ENCODE measurements at regions not wholly inside any gene's neighbourhood (a gene's known extent, or its start where the extent isn't known, plus 50 kb on each side); places are given as distances from the start of the nearest gene placed in this dataset.
"Not testable (repeated sequence)": the region's sequence is repeated elsewhere in the genome, so short reads cannot be mapped to it uniquely, and the experiment has no call there.

DNA sequence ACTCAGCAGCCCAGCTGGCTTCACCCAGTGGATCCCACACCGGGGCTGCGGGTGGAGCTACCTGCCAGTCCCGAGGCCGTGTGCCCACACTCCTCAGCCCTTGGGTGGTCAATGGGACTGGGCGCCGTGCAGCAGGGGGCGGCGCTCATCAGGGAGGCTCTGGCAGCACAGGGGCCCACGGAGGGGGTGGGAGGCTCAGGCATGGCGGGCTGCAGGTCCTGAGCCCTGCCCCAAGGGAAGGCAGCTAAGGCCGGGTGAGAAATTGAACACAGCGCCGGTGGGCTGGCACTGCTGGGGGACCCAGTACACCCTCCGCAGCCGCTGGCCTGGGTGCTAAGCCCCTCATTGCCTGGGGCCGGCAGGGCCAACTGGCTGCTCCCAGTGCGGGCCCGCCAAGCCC, 1017.1 kb upstream of the FLRT2 start:
- DNase-seq: not testable (repeated sequence)

DNA sequence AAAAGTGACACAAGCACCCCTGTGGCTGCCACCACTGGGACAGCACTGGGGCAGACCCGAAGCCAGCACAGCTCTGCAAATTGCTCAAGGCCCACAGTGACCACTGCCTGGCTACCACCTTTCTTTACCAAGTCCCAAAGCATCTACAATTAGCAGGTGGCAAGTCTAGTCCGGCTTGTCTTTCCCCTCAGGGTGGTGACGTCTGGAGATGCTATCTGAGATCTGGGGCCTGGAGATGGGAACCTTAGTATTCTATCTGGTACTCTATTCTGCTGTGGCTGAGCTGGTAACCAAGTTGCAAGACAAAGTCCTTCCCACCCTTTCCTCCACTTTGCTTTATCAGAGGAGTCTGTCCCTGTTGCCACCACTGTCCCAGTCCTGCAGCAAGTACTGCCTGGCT, 1010.1 kb upstream of the FLRT2 start:
- DNase-seq: no peak

DNA sequence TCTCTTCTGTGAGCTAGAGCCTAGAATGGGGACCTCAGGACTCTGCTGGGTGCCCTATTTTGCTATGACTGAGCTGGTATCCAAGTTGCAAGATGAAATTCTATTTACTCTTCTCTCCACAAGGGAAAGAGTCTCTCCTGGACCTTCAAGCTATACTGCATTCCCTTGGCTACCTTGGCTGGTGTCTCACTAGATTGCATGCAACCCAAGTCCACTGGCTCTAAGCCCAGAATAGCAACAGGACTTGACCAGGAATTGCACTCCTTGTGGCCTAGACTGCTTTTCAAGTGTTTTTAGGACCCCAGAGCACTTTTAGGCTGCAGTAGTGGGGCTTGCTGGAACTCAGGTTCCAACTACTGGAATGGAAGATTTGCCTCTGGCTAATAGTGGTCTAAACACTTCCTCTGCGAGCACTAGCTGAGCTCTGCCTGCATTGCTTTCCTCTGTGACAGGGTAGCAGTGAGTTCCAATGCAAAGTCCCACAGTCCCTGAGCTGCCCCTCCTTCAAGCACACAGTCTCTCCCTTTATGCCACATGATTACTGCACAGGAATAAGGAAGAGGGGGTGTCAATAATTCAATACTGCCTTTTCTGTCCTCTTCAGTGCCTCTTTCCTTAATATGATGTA, 1009.1 kb upstream of the FLRT2 start:
- DNase-seq: no peak

DNA sequence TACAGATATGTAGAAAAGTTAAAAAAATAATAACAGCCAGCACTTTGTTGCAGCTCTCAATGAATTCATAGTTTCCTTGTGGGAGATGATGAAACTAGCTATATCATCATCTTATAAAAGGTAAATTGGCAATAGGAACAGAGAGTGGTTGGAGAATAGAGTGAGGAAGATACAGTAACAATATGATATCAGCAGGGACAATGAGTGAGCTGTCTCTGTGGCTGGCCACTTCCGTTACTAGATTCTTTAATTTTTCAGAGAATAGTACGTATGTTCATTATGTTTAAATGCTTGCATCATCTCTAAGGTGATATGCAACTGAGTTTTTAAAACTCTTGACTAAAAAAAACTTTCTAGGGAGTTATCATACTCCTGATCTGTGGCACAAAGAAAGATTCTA, 1006.2 kb upstream of the FLRT2 start:
- DNase-seq: no peak

DNA sequence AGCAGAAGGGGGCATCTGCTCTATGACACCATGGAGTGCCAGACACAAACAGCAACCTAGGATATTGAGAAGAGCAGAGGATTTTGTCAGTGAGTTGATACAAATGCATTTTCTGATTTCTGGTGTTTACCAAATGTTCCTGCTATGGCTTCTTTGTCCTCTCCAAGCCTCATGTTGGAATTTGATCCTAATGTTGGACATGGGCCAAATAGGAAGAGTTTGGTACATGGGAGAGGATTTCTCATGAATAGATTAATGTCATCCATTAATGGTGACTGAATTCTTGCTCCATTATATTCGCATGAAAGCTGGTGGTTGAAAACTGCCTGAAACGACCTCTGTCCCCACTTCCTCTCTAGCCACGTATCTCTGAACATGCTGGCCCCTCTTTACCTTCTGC, 1002.2 kb upstream of the FLRT2 start:
- peak; percentile 18 for DNase-seq

DNA sequence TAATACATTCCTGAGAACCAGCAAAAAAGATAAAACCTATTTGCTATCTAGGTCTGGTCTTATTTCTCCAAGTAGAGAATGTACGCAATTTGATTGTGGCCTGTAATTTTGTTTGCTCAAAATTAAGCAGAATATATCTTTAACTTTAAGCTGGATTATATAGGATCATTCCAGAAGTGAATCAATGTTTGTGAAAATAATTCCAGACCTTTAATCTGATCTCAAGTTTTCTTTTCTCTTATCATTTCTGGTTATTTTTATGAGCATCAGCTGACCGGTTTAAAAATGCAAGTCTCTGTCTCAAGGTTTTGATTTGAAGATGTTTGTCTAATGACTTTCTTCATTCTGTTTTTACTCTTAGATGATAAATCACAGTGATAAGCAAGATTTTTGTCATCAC, 997.9 kb upstream of the FLRT2 start:
- DNase-seq: no peak

DNA sequence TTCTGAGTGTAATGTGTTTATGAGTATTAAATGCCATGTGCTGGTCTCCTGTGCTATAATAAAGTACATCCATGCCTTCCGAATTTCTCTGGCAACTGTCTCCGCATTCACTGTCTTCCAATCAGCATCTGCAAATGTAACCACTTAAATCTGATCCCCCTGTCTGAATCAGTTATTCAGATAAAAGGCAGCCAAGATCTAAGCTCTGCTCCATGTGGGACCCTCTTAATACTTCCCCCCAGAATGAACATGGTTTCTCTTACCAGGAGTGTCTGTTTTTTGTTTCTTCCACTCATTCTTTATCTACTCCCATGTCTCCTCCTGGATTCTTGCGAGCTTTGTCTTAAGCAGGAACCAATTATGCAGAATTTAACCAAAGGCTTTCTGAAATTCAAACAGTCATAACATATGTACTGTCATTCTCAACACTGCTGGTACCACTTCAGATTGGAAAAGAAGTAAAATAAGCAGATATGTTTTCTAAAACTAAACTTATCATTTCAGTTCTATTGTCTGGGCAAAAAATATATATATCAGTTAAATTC, 996.7 kb upstream of the FLRT2 start:
- no peak for DNase-seq

DNA sequence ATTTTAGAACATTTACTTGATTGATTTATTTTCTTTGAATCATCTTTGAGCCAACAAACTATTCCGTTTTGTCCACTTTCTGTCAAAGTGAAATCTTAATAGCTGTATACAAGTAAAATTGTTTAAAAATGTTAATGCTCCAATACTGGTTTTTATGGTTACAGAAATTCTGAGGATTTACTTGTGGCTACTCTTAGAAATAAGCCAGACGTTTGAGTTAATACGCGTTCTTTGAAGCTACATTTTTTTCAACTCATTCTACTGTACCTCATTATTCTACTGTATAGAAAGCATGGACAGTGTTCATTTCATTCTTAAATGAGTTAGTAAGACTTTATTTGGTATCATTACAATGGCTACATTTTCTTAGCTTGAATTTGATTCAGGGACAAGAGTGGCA, 996.2 kb upstream of the FLRT2 start:
- no peak for DNase-seq

DNA sequence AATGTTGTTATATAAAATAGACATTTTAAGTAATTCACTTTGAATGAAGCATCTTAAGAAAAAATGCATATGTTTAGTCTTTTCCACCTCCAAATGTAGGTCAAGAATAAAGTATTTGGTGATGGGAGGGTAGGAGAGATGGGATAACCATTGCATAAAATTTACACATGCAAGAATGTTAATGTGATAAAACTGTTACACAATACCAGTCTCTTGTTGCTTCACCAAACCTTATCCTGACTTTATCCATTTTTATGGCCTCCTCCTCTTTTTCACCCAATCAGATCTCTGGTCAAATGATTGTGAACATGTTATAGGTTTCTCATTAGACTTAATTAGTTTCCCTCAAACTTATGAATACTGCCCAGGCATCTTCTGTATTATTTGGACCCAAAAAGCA, 994.5 kb upstream of the FLRT2 start:
- DNase-seq: no peak

DNA sequence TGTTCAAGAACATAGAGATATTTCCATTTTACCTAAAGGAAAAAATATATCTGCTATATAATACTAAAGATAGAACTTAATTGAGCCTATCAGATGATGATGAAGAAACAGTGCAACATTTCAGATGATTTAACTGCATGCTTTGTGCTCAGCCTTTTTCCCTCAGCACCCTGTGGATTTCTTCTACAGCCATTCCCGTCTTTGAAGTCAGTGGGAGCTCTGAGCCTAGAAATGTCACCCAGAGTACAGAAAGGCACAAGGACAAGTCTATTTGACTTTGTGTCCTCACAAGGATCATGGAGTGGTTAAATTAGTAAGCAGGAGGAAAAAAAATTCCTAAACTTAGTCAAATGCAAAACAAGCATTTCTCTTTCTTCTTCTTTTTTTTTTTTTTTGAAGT, 994.0 kb upstream of the FLRT2 start:
- DNase-seq: no peak

DNA sequence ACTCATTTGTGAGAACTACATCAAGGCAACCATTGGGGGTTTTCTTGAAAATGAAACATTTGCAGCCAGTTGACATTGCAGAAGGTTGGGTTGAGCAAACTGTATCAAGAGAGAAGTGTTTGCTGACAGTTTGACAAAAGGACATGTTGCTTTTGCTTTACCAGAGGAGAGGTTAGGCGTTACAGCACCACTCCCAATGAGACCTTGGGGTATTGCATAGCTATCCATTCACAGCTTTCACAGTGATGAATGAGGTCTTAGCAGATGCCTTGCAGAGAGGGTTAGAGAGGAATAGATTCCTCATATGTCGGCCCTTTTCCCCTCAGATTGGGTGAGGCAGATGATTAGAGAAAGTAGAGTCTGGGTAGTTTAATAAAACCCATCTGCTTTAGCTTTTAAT, 988.9 kb upstream of the FLRT2 start:
- no peak for DNase-seq

DNA sequence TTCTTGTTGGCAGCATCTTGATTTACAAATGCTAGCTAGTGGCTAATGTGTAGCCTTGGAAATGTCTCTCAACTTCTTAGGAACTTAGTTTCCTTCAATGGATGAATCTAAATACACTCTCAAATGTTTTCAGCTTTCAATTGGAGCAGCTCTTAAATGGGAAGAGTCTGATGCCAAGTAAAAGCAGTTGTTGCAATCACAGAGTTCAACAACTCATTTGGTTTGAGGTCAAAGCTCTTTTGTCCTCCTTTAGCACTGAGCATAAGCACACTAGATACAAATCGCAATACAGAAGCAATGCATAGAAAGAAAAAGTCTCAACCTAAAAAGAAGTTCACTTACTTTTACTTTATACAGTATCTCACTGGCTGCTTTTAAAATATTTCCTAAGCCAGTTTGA, 986.1 kb upstream of the FLRT2 start:
- no peak for DNase-seq

DNA sequence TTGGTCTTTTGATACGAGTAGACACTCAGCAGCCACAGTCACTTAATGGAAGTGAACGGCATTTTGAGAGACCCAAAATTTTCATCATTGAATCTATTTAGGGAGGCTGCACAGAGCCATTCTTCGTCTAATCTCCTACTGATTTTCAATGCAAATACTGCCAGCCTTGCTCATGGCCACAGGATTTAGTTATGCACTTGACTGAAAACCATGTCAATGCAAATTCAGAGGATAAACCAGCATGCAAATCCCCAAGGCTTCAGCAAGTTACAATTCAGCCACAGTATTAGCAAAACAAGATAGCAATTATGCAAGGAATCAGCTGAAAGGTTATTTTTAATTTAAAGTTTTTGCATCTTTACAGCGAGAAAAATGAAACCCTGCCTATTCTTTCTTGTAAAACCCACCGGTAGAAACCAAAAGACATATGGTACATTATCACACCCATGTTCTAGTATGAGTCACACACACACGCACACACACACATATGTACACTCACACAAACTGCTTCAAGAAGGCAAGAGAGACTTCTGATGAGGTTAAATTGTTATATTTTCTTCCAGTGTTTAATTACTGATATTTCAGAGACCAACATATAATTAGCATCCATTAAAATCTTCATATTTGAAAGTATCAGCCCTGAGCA, 985.3 kb upstream of the FLRT2 start:
- DNase-seq: no peak

DNA sequence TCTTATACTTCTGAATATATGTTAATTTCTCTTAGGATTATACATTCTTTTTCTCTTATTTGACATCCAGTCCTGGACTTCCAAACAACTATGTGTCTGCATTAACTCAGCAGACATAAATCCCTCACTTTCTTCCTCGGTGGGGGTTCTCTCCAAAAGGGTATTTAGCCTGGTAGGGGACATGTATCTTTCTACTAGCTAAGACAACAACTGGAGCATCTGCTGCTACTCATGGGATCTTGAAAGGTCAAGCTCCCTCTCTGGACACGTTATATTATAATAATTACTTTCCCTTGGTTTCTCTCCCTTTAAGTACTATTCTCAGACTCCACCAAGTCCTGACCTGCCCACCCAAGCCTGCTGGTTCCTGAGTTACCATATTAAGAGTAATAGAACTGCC, 983.7 kb upstream of the FLRT2 start:
- no peak for DNase-seq

DNA sequence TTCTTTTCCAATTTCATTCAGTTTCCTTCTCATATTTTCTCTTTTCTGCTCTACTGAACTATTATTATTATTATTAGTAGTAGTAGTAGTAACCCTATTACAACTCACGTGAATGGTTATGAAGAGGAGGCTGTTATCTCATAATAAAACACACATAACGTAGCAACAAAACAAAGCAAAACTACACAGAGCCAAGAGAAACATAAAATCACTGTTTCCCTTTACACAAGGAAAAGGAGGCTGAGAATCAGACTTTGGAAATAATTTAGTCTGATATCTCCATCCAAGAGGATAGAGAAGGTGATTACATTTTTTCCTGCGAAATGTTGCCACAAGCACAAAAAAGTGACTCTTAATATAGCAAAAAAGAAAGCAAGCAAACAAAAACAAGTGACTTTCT, 975.8 kb upstream of the FLRT2 start:
- no peak for DNase-seq

DNA sequence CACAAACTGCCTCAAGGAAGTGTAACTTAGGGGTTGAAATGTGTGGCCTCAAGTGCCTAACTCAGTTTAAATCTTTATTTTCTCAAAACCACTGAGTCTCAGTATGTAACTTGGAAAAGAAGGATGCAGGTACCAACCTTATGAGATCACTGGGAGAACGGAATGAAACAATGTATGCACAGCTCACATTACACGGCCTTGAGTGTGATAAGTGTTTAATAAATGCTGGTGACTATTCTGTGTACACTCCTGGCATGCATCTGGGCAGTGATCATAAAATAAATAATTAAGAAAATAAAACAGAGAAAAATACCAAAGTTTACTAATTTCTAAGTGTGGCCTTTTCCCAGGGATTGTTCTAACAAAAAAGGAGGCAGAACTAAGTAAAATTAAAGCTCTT, 974.5 kb upstream of the FLRT2 start:
- peak; percentile 36 for DNase-seq

DNA sequence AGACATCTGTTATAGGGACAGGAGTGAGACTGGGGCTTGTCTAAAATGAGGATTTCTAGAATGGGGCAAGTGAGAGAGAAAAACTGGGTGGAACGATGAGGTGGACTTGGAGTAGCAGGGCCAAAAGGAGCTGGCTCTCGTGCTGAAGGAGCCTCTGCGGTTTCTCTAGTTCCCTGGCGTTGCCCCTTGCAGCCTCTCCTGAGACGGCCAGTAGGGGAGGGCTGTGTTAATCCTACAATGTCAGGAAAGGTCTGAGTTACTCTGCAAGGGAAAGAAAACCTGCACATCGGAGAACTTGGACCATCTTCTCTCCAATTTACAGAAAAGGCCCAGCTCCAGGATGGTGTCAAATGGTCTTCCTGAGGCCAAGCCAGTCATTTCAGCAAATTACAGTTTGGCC, 963.8 kb upstream of the FLRT2 start:
- DNase-seq: no peak

DNA sequence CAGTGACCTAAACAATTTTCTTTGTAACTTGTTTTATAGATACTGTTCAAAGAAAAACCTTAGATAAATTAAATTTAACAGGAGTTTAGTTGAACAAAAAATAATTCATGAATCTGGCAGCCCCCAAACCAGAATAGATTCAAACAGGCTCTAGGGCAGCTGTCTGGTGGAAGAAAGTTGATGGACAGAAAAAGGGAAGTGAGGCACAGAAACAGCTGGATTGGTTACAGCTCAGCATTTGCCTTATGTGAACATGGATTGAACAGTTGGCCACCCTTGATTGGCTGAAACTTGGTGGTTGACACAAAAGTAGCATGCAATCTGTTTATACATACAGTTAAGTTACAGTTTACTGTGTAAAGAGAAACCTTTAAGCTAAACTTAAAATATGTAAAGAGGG, 954.3 kb upstream of the FLRT2 start:
- DNase-seq: no peak

DNA sequence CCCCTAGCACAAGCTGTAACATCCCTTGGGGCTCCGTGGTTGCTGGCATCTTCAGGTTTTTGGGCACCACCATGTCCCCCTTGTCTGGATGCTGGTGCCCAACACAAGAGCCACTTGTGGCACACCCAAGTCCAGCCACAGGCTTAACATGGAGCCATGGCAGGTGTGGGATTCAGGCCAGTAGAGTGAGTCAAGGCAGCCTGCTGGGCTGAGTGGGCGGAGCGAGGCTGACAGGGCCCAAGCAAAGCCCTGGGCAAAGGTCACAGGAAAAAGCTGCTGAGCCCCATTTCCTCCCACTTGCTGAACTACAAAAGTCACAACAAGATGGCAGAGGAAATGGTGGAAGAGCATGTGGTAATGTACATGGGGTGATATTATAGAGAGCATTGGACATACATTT, 950.7 kb upstream of the FLRT2 start:
- DNase-seq: peak; percentile 37

DNA sequence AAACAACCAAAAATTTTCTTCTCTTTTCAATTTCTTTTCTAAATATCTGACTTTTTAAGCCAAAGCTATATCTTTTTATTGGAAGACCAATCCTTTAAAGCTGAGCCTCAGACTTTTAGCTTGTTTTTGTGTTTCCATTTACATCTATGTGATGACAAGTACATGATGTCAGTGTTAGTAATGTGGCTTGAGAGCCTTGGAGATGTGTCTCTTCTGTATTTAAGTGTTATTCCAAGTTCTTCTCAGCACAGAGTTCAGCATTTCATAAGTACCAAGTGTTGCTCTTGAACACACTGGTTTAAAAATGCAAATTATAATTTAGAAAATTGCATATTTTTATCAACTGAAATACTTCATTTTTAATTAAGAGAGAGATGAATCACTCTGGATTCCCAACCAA, 948.9 kb upstream of the FLRT2 start:
- DNase-seq: no peak

DNA sequence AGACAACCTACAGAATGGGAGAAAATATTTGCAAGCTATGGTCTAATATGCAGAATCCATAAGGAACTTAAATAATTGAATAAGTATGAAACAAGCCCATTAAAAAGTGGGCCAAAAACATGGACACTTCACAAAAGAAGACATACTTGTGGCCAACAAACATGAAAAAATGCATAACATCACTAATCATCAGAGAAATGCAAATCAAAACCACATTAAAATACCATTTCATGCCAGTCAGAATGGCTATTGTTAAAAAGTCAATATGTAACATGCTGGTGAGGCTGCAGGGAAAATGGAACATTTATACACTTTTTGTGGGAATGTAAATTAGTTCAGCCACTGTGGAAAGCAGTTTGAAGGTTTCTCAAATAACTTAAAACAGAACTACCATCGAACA, 945.4 kb upstream of the FLRT2 start:
- no peak for DNase-seq

DNA sequence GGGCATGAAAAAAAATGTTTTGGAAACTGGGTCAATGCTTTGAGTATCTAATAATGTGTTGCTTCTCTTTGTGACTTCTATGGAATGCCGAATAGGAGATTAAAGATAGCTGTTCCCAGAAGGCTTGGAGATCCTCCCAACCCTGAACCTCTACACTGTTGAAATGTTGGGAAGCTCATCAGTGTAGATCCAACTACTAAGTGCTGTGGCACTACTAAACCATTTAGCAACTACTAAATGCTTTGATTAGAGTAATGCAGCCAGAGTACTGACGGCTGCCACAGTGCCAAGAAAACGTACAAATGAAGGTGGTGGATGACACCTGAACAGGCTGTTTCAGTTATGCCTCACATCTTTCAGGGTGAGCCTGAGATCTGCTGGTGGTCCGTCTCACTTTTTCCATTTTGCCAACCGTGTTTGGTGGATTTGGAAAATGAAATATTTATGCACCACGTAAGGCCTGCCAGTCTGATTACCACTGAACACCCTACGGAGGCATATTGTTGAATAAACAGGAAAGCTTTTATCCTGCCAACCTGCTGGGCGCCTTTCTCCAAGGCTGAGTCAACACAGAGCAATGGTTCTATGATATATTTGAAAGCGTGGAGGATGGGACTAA, 938.0 kb upstream of the FLRT2 start:
- peak; percentile 7 for DNase-seq

DNA sequence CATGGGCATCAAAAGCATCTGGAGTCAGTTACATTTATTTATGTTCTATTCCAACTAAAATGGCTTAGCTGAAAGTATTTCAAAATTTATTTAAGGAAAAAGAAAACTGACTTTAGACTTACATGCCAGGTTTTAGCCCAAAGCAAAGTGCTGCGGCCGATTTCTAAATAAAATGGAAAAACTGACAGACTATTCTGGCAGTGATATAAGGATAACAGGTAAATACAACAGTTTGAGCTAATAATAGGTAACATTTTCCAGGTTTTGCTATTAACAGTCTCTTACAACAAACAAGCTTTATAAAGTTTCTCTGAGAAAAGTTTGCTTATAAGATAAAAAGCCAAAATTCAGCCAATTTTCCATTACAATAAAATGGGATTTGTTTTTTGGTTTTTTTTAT, 937.2 kb upstream of the FLRT2 start:
- no peak for DNase-seq

DNA sequence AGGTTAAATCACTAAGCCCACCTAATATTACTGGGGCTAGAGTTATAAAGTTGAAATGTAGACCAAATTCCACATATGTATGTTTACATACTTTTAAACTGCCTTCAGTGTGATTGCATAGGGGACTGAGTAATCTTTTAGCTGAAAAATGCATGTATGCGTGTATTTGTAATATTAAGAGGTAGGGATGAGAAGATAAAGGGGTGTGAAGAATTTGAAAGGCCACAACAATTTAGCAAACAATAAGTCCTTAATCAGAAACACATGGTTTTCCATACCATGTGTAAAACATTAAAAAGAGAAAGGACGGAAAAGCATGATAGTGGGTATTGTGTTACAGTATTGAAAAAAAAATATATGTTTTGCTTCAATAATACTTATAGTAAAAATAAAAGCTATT, 919.9 kb upstream of the FLRT2 start:
- no peak for DNase-seq

DNA sequence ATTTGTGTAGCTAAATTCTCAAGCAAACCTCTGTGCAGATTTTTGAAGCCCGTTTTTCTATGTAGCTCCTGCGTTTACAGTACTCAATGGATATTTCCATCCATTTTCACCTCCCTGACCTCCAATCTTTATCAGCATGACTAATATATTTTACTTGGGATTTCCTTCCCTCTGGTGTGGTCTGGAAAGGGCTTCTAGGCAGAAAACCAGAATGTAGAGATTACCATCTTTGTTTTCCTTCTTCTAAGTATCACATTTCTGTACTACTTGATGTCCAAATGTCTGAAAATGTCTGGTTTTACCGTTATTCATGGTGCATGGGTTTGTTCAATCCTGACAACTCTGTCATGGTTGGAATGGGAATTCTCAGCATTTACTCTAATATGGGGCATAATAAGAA, 907.6 kb upstream of the FLRT2 start:
- DNase-seq: no peak

All from DMS53 (cell line).